ENCODE measurements at regions not wholly inside any gene's neighbourhood (a gene's known extent, or its start where the extent isn't known, plus 50 kb on each side); places are given as distances from the start of the nearest gene placed in this dataset.
A peak's percentile ranks its signal among the peaks of the same experiment; 100 is the strongest.

DNA sequence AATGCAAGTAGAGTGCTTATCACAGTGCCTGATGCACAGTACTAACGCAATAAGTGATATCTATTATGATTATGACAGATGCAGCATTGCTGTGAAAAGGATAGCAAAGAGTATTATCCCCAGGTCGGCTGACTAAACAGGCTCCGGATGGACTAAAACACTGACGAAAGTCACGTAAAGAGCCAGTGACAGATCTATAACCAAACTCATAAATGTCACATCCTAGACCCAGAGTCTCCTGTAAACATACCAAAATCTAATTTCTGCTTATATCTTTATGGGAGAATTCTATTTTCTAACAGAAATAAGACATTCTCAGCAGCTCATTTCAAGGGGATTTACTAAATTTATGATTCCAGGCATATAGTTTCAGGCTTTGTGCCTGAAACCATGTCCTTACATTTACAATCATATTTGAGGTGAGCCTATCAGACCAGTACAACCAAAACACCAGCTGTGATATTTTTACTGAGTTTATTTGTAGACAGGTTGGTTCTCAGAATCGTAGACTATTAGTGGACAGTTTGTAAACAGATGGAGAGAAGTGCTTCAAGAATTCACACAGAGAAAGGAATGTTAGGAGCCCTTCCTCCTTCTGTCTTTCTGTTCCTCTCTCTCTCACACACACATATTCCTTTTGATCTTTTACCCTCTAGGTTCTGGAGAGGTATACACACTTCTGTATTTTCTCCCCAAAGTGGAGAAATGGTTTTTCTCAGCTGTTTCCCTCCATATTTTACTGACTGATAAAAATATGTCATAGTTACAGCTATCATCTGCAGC lies 52.4 kb upstream of the WDR26 start:
- no peak for DNase-seq

DNA sequence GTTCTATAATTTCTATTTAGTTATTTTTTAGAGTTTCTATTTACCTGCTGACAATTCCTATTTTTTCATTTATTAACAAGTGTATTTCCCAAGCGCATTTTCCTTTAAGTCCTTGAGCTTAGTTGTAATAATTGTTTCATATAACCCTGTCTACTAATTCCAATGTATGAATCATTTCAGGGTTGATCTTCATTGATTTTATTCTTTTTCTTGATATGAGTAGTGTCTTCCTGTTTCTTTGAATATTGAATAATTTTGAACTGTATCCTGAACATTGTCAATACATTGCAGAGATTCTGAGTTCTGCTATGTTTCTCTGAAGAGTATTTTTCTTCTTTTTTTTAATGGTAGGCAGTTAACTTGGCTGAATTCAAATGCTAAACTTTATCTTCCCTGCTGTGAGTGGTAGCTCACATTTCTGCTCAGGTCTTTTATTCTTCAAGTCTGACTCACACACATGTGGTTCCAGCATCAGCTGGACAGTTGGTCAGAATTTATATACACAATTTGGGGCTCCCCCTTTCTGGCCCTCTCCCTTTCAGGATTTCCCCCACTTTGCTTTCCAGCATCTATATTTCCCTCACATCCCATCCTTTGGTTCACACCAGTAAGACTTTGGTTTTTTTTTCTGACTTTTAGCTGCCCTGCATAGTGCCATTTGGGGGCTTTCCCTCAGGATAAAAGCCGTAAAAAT lies 54.4 kb upstream of the WDR26 start:
- DNase-seq, result no peak

DNA sequence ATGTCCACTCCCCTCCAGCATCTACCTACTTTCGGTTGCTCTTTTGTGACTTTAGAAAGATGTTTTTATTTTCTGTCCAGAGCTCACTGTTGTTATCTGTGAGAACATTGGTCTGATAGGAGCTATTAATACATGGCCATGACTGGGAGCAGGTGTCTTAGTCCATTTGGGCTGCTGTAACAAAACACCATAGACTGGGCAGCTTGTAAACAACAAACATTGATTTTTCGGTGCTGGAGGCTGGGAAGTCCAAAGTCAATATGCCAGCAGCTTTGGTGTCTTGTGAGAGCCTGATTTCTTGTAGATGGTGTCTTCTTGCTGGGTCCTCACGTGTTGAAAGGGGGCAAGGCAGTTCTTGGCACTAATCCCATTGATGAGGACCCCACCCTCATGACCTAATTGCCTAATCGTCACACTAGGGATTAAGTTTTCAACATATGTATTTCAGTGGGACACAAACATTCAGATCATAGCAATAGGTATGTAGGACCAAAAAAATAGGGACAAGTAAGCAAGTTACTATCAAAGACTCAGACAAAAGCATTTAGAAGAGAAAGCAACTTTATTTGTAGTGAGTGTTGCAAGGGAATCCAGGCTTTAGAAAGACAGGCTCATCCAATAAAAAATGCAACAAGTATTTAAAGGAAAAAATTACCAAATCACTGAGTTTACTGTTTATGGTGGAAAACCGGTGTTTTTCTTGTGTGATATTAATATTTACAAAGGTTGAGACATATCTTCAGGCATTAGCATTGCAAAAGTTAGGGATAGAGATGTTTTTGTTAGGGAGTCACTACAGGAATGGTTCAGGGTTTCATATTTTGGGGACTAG lies 55.2 kb upstream of the WDR26 start:
- DNase-seq, result no peak

GRCh38 chr1:224490549-224491537 lies 56.2 kb upstream of the WDR26 start:
- no peak for DNase-seq

DNA sequence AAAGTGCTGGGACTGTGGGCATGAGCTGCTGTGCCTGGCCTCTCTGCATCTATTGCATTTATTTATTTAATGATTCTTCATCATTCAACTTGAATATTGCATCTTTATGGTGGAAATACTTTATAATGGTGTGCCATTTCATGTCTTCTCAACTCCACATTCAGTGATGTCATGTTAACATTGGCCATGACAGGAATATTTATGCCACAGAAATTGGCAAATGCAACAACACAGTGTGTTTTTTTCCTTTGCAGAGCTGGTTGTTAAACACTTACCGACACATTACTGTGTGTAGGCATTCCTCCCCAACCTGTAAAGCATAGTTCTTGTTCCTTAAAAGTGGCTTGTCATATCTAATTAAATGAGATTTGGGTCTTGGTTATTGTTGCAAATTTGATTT lies 57.4 kb upstream of the WDR26 start:
- DNase-seq, result no peak

DNA sequence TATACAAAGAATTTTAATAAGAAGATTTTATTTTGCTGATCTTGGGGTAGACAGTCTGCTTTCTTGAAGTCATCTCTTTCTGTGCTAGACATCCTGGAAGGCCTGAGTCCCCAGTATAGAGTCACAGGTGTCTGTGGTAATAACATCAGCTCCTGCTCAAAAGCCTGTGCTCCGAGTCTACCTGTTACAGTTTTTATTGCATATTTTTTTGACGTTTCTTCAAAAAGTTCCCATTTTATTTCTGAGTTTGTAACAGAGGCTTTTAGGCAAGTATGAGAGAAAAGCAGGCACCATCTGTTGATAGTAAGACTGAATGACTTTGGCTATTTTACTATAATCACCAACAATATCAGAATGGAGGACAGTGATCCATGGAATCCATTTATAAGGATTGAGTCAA lies 58.0 kb upstream of the WDR26 start:
- DNase-seq, result no peak

DNA sequence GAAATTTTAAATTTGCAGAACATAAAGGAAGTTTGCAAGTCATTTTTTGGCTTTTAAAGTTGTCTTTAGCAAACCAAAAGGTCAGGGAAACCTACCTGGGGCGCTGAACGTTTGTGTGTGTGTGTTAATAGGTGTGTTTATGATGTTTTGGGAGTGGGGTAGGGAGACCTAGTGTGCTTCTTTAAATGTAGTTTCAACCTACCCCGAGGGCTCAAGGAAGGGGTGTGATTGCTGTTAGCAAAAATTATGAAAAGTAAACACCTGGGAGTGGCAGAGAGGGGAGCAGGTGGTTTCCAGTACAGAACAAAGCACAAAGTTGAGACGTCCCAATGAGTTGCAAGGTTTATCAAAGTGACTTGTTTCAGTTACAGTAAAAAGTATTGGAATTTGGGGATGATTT lies 58.7 kb upstream of the WDR26 start:
- DNase-seq, result no peak

DNA sequence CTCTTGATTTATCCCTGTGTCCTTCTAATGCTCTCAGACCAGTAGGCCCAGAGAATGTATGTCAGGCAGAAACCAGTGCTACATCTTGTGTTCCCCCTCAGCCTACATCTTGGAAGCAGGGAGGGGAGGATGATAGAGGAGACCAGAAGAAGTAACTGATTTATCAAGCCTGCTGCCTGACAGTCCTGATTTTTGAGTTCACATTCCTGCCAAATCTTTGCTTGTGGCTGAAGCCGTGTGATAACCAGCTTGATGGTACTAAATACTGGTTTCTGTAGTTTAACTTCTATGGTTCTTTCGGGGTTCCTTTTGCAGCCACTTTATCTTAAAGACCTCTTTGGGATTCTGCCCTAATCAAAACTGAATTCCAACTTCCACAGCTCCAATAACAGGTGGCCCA lies 59.7 kb upstream of the WDR26 start:
- no peak for DNase-seq

DNA sequence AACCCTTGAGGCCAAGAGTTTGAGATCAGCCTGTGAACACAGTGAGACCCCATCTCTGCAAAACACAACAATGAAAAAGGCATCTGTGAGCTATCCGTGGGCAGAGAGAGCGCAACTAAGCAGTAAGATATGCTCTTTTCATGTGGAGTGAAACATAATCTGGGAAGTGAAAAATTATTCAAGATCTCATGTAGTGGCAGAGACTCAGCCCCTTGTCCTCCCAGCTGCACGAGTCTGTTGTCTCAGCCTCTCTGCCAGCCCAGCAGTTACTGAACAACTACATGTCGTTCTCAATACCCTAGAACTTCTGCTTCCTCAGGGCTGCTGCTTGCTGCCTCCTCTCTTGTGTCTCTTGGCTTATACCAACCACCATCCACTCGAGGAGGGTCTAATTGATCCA lies 61.3 kb upstream of the WDR26 start:
- no peak for DNase-seq

DNA sequence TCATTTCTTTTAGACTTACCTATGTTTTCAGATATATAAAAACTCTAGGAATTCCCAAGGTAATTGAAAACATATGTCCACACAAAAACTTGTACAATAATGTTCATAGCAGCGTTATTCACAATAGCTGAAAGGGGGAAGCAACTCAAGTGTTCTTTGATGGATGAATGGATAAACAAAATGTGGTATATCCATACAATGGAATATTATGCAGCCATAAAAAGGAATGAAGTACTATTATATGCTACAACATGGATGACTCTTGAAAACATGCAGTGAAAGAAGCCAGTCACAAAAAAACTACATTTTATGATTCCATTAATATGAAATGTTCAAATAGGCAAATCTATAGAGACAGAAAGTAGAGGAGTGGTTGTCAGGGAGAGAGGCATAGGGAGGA lies 62.2 kb upstream of the WDR26 start:
- DNase-seq, result no peak

GRCh38 chr1:224497714-224498573 lies 63.3 kb upstream of the WDR26 start:
- DNase-seq, result peak; percentile 86

DNA sequence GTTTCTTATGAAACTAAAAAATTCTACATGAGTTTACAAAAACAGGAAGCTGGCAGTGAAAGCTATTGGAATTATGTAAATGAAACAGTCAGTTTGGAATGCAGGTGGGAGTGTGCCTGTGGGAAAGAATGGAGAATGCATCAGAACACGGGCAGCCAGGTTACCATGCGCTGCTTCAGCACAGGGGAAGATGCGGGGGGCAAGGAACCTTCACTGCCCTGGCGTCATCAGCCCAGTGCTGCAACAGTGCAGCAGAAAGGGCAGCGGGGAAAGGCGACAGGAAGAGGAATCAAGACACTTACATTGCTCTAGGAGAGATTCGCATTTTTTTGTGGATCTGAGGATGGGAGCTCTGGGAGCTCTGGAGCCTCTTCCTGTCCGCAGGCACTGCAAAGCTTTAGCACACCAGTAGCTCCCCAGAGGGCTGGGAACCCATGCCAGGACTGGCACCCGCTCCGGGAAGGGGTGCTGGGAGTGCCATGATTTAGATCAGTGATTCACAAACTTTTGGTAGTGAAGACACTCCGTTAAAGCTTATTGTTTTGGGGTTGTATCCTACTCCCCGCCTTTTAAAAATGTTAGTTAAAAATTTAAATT lies 64.1 kb upstream of the WDR26 start:
- peak; percentile 33 for DNase-seq

GRCh38 chr1:224499204-224499603 lies 64.6 kb upstream of the WDR26 start:
- DNase-seq, result no peak

DNA sequence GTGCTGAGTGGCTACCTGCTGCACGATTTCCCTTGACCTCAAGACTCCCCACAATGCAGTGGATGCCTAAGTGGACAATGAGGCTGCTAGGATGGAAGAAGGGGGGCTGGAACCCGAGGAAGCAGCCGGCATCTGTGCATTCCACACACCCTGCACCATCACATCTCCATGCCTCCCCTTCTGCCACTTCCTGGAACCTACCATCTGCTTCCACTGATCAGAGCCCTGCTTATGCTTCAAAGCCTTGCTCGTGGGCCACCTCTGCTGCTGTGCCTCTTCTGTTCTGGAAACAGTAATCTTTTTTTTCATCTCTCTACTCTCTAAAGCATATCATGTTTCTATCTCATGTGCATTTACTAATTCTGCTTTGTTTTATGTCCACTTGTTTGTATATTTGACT lies 66.2 kb upstream of the WDR26 start:
- no peak for DNase-seq

DNA sequence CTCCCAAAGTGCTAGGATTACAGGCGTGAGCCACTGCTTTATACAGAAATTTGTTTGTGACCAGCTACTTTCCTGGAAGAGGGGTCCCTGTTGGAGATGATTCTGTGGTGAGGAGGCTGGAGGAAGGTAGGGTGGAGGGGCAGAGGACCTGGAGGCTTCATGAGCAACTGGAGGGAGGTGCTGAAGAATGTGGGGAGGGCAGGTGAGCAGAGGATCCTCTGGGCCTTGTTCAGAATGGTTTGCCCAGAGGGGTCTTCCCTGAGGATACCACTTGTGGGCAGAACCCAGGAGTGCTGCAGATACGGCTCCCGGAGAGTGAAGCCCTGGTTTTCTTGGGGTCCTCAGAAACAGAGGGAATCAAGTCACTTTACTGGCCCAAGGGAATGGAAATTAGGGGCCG lies 67.2 kb upstream of the WDR26 start:
- no peak for DNase-seq

DNA sequence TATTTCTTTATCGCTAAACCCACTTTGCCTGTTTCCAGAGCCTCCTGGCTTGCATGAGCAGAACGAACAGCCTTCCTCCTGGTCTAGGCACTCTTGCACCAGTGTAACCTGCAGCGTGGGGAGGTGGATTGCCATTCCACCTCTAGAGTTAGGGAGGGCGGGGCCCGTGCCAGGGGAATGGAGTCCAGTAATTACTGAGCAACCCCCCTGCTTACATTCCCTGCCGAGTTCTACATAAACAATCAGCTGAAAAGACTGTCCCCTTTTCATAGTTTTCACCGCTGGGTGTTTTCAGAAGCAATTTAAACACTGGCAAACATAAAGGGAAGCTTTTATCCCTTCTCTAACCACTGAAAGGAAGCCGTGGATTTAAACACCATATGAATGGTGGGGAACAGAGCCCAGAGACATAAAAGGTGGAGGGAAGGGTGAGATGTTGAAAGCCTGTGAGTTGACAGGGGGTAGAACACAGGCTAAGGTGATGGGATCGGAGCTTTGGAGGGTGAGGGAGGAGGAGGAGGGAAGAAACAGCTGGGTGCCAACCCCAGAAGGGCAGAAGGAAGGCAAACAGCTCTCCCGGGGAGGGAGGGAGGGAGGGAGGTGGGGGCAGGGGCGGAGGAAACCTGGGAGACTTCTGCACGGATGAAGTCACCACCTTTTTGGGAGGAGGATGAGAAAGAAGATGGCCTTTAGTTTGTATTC lies 68.0 kb upstream of the WDR26 start:
- no peak for DNase-seq

DNA sequence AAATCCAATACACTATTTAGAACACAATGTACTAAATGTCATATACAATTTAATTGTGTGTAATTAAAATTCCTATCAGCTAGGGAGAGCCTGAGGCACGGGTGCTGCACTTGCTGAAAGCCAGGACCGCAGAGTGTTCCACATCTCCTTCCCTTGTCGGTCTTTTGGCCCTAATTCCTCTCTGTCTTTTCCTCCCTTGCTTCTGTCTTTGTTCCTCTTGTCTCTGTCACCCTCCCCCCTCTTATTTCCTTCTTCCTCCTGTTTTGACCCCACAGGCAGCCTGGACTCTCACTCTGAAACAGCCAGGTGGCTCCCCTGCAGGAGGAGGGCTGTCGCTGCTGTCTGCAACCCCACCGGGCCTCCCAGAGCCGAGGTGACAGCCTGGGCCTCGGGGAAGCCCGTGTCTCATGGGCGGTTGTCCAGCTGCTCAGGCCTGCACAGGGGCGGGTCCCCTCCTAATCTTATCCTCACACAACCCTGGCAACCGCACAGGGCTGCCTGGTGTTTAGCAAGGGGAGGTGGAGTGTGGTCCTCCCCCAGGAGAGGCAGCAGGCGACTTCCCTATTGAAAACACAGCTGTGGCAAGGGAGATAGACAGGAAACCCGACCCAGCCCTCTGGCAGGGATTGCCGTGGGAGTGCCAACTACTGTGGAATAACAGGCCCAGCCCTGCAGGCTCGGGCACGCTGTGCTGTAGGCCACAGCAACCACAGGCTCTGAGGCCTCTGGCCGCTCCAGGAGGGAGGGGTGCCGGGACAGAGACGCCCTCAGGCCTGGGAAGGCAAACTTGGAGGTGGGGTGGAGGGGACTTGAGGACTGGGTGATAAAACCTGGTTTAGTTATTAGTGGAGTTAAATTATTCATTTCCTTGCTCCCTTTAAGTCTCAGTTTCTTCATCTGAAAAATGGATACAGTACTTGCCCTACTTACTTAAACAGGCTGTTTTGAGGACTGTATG lies 68.8 kb upstream of the WDR26 start:
- DNase-seq, result peak; percentile 23

DNA sequence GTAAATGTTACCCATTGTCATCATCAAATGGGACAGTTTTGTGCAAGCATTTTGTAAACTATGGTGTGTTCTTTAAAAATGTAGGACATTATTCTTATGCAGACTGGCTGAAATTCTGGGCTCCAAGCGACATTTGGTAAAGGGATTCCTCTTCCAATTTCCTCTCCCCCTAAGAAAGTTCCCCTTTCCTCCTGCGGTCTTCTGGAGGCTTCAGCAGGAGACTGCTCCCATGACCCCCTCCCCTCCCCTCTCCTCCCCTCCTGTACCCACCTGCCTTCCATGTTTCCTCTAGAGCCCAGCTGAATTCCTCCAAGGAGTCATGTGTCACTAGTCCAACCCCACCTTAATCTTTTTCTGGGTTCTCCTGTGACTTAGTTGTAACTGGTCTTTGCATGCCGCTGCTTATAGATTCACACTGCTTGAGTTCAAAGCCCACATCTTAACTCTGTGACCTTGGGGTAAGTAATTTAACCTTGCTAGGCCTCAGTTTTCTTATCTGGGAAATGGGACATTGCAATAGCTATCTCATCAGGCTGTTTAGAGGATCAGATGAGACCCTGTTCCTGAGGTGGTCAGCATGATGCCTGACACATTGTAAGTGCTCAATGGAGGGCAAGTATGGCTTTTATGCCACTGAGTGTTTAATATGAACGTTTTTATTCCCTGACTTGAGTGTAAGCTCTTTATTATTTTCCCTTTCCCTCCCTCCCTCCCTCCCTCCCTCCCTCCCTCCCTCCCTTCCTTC lies 69.9 kb upstream of the WDR26 start:
- no peak for DNase-seq

Measured in stimulated activated CD4-positive, alpha-beta T cell treated with anti-CD3 and anti-CD28 coated beads, Interleukin-15, amount 100 ng/mL, for 24 hours (primary cell).